ENCODE measurements at regions not wholly inside any gene's neighbourhood (a gene's known extent, or its start where the extent isn't known, plus 50 kb on each side); places are given as distances from the start of the nearest gene placed in this dataset.

GRCh38 chr12:58372298-58372697, 430.9 kb downstream of the ATP23 start:
- Histone ChIP-seq H3K36me3 (ENCODE audit: control insufficient read depth, insufficient read depth, low read length) (no peaks in the 10 kb centered on the region), H3K4me3 (ENCODE audit: low read depth, low read length) (no peak overlapping the region), H3K27me3 (ENCODE audit: control insufficient read depth, insufficient read depth, low read length) (no peaks in the 10 kb centered on the region)
- ChIA-PET CTCF (interaction anchor here (2.0 kb wide), 1 partner anchor 14 kb away, joined by 4 read pairs; no protein-coding TSS in a partner anchor), POLR2A (no interaction called here)
- no peak for DNase-seq (ENCODE audit: low read depth)
- no peak for TF ChIP-seq CTCF (IDR thresholded peaks at IDR 0.05; ENCODE audit: insufficient read depth, low read depth, low read length)

- no peak for DNase-seq (ENCODE audit: low read depth)
- Histone ChIP-seq H3K27me3 (ENCODE audit: control insufficient read depth, insufficient read depth, low read length) (no peaks in the 10 kb centered on the region), H3K4me3 (ENCODE audit: low read depth, low read length) (no peak overlapping the region), H3K36me3 (ENCODE audit: control insufficient read depth, insufficient read depth, low read length) (no peaks in the 10 kb centered on the region)
- TF ChIP-seq CTCF (IDR thresholded peaks at IDR 0.05; ENCODE audit: insufficient read depth, low read depth, low read length), result no peak
- ChIA-PET POLR2A (no interaction called here), CTCF (interaction anchor here (1.0 to 2.7 kb wide), 3 partner anchors 9 to 17 kb away, joined by 3 to 14 read pairs (median 3); no protein-coding TSS in a partner anchor)
Observed at GRCh38 chr12:58378028-58378427, 436.7 kb downstream of the ATP23 start.

- ChIA-PET POLR2A (no interaction called here), CTCF (no interaction called here)
- no peak for TF ChIP-seq CTCF (IDR thresholded peaks at IDR 0.05; ENCODE audit: insufficient read depth, low read depth, low read length)
- Histone ChIP-seq H3K4me3 (ENCODE audit: low read depth, low read length) (no peak overlapping the region), H3K27me3 (ENCODE audit: control insufficient read depth, insufficient read depth, low read length) (no peaks in the 10 kb centered on the region), H3K36me3 (ENCODE audit: control insufficient read depth, insufficient read depth, low read length) (no peaks in the 10 kb centered on the region)
- DNase-seq (ENCODE audit: low read depth), result no peak
Observed at GRCh38 chr12:58381546-58381945, 440.2 kb downstream of the ATP23 start.

- no peak for TF ChIP-seq CTCF (IDR thresholded peaks at IDR 0.05; ENCODE audit: insufficient read depth, low read depth, low read length)
- CTCF ChIA-PET, result interaction anchor here (1.6 kb wide), 1 partner anchor 14 kb away, joined by 7 read pairs; no protein-coding TSS in a partner anchor
- DNase-seq (ENCODE audit: low read depth), result no peak
- POLR2A ChIA-PET, result no interaction called here
- H3K4me3 ChIP-seq (ENCODE audit: low read depth, low read length), result no peak overlapping the region
- H3K27me3 ChIP-seq (ENCODE audit: control insufficient read depth, insufficient read depth, low read length), result no peaks in the 10 kb centered on the region
- no peaks in the 10 kb centered on the region for H3K36me3 ChIP-seq (ENCODE audit: control insufficient read depth, insufficient read depth, low read length)
Observed at GRCh38 chr12:58384196-58384595, 442.8 kb downstream of the ATP23 start.

GRCh38 chr12:58386136-58386535, 444.8 kb downstream of the ATP23 start:
- Histone ChIP-seq H3K4me3 (ENCODE audit: low read depth, low read length) (no peak overlapping the region), H3K36me3 (ENCODE audit: control insufficient read depth, insufficient read depth, low read length) (no peaks in the 10 kb centered on the region), H3K27me3 (ENCODE audit: control insufficient read depth, insufficient read depth, low read length) (no peaks in the 10 kb centered on the region)
- CTCF ChIA-PET, result interaction anchor here (0.6 to 1.1 kb wide), 3 partner anchors 9 to 567 kb away, joined by 3 to 4 read pairs (median 3); no protein-coding TSS in a partner anchor
- no peak for TF ChIP-seq CTCF (IDR thresholded peaks at IDR 0.05; ENCODE audit: insufficient read depth, low read depth, low read length)
- no peak for DNase-seq (ENCODE audit: low read depth)
- POLR2A ChIA-PET, result no interaction called here
